Endothelial cell of umbilical vein (primary cell): ENCODE measurements at regions not wholly inside any gene's neighbourhood (a gene's known extent, or its start where the extent isn't known, plus 50 kb on each side); places are given as distances from the start of the nearest gene placed in this dataset.

Source experiments
- BruUV-seq: library from RNA; stranded (reverse); fragments of 400-500 nt; replicated peaks from 2 replicates; lab custom pipeline; 2021; lab: Mats Ljungman, UMichigan
- CTCF ChIA-PET: fragments of 300-600, 350-600 bp; sonication (Branson Sonifier 250); formaldehyde crosslinking; loops from one replicate; lab custom pipeline; 2021; ENCODE audit warnings: antibody characterized with exemption, inconsistent platforms; lab: Charles Lee
- POLR2A ChIA-PET: fragments of 300-600, 350-600 bp; sonication (Branson Sonifier 250); formaldehyde crosslinking; loops from one replicate; lab custom pipeline; 2021; ENCODE audit warnings: antibody characterized with exemption, inconsistent platforms; lab: Charles Lee
- DNase-seq: peaks from one replicate; pipeline ENCODE4 v3.0.0-alpha.2; 2011; ENCODE audit warnings: low read depth, low spot score
- FAIRE-seq: peaks from 2 replicates; lab custom pipeline; 2011; peaks lifted over from hg19 to GRCh38; lab: Jason Lieb, UNC
- H2AFZ ChIP-seq: 2 replicates; pipeline ENCODE4 v1.6.0; 2012; ENCODE audit warnings: low read depth, low read length, control low read depth, inconsistent platforms
- H3K27ac ChIP-seq: 2 replicates; pipeline ENCODE4 v1.5.1; 2011; ENCODE audit warnings: low read depth, mild to moderate bottlenecking, control low read depth, low read length, moderate library complexity; ENCODE audit not compliant: insufficient read depth
- H3K27me3 ChIP-seq, 2 experiments: 2 replicates each; pipeline versions ENCODE4 v1.6.0 to v1.6.1; 2011; ENCODE audit warnings: low read length in 2 of 2, mixed read lengths in 1 of 2; ENCODE audit not compliant: control insufficient read depth in 2 of 2, insufficient read depth in 2 of 2
- H3K36me3 ChIP-seq, 2 experiments: 2 replicates in 1 of 2; 3 replicates in 1 of 2; pipeline ENCODE4 v1.5.1; 2011; ENCODE audit warnings: low read length in 2 of 2, mild to moderate bottlenecking in 1 of 2, moderate library complexity in 1 of 2; ENCODE audit not compliant: control insufficient read depth in 2 of 2, insufficient read depth in 2 of 2; ENCODE audit errors: extremely low read depth in 1 of 2
- H3K4me1 ChIP-seq: 3 replicates; pipeline ENCODE4 v1.5.1; 2011; ENCODE audit warnings: mild to moderate bottlenecking, low read length; ENCODE audit not compliant: control insufficient read depth, insufficient read depth; ENCODE audit errors: extremely low read depth
- H3K4me2 ChIP-seq: 2 replicates; pipeline ENCODE4 v1.6.1; 2011; ENCODE audit warnings: low read length, control low read depth, mixed read lengths; ENCODE audit not compliant: insufficient read depth
- H3K4me3 ChIP-seq, 3 experiments: fragments of 200-600 bp in 1 of 3; sonication (generic), shearing (Covaris generic) in 1 of 3; replicated peaks in 1 of 3; 2 replicates each; pipeline ENCODE4 v1.5.1; 2011 to 2016; ENCODE audit warnings: control low read depth in 3 of 3, low read length in 3 of 3, mild to moderate bottlenecking in 2 of 3, inconsistent platforms in 1 of 3, low read depth in 1 of 3, moderate library complexity in 1 of 3; ENCODE audit not compliant: insufficient read depth in 1 of 3
- H3K79me2 ChIP-seq: 2 replicates; pipeline ENCODE4 v1.6.0; 2012; ENCODE audit warnings: low read length, inconsistent platforms; ENCODE audit not compliant: control insufficient read depth, insufficient read depth
- H3K9ac ChIP-seq: replicated peaks from 2 replicates; pipeline ENCODE3; 2011; ENCODE audit warnings: low read length, control low read depth; ENCODE audit not compliant: insufficient read depth; ENCODE audit errors: extremely low read depth
- H3K9me1 ChIP-seq: replicated peaks from 3 replicates; pipeline ENCODE4 v1.6.0; 2011; ENCODE audit warnings: mild to moderate bottlenecking, low read length; ENCODE audit not compliant: control insufficient read depth, insufficient read depth; ENCODE audit errors: extremely low read depth
- H3K9me3 ChIP-seq: replicated peaks from 2 replicates; pipeline ENCODE4 v1.5.1; 2012; ENCODE audit warnings: low read length, inconsistent platforms; ENCODE audit not compliant: control insufficient read depth, insufficient read depth
- H4K20me1 ChIP-seq: replicated peaks from 2 replicates; pipeline ENCODE3; 2011; ENCODE audit warnings: mild to moderate bottlenecking, low read length; ENCODE audit not compliant: control insufficient read depth, insufficient read depth; ENCODE audit errors: extremely low read depth
- CTCF ChIP-seq, 2 donors: IDR thresholded peaks; 1 replicate in 1 of 2; 2 replicates in 1 of 2; pipeline ENCODE4 v1.5.1; 2011; ENCODE audit warnings: low read length in 2 of 2, mild to moderate bottlenecking in 2 of 2, moderate library complexity in 2 of 2, control low read depth in 1 of 2, inconsistent platforms in 1 of 2, low read depth in 1 of 2; ENCODE audit not compliant: insufficient read depth in 1 of 2; ENCODE audit errors: extremely low read depth in 1 of 2
- EZH2 ChIP-seq: IDR thresholded peaks from 2 replicates; pipeline ENCODE4 v1.6.1; 2012; ENCODE audit warnings: borderline replicate concordance, low read depth, mild to moderate bottlenecking, moderate library complexity, low read length, inconsistent platforms; ENCODE audit not compliant: severe bottlenecking
- FOS ChIP-seq: IDR thresholded peaks from 2 replicates; pipeline ENCODE4 v1.6.1; 2011; ENCODE audit warnings: mild to moderate bottlenecking, low read length, moderate library complexity, borderline replicate concordance; ENCODE audit not compliant: insufficient read depth
- GATA2 ChIP-seq: IDR thresholded peaks from 2 replicates; pipeline ENCODE4 v1.7.0; 2011; ENCODE audit warnings: low read depth, mild to moderate bottlenecking, moderate library complexity, mixed read lengths, low read length; ENCODE audit not compliant: insufficient read length, insufficient read depth
- JUN ChIP-seq: IDR thresholded peaks from 2 replicates; pipeline ENCODE4 v1.6.1; 2011; ENCODE audit warnings: borderline replicate concordance, low read depth; ENCODE audit not compliant: insufficient read length, insufficient read depth
- MAX ChIP-seq: IDR thresholded peaks from 2 replicates; pipeline ENCODE4 v1.6.1; 2011; ENCODE audit not compliant: insufficient read depth, insufficient read length
- MYC ChIP-seq: IDR thresholded peaks from one replicate; pipeline ENCODE4 v1.6.1; 2011; ENCODE audit warnings: mild to moderate bottlenecking, low read depth, low read length
- POLR2A ChIP-seq: IDR thresholded peaks from 2 replicates; pipeline ENCODE4 v1.6.1; 2012; ENCODE audit warnings: low read depth, mild to moderate bottlenecking, control low read depth, low read length
- POLR2AphosphoS5 ChIP-seq: IDR thresholded peaks from 2 replicates; pipeline ENCODE4 v1.6.1; 2012; ENCODE audit warnings: low read depth, mild to moderate bottlenecking, control low read depth, low read length, moderate library complexity; ENCODE audit not compliant: insufficient read depth
- dilution Hi-C: fragments of 300-500 bp; cut with MboI; formaldehyde crosslinking; loops from one replicate; pipeline ENCODE4 v1.15.0; 2019; ENCODE audit warnings: low sequenced_read_pairs; ENCODE audit not compliant: extremely low pct_ligation_motif_present
- intact Hi-C: fragments of 100-400 bp; cut with micrococcal nuclease; formaldehyde crosslinking; loops from one replicate; pipeline ENCODE4 v1.10.0; 2022

- no peak overlapping the region for H3K4me3 ChIP-seq
- no peaks in the 10 kb centered on the region for H3K9me1 ChIP-seq
- dilution Hi-C loops = no loop called here
- H3K9ac ChIP-seq = no peak overlapping the region
- no peaks in the 10 kb centered on the region for H4K20me1 ChIP-seq
- H3K4me2 ChIP-seq = no peak overlapping the region
- H3K36me3 ChIP-seq = no peaks in the 10 kb centered on the region
- no peaks in the 10 kb centered on the region for H3K79me2 ChIP-seq
- CTCF ChIA-PET = no interaction called here
- H3K27me3 ChIP-seq = no peaks in the 10 kb centered on the region
- POLR2A ChIA-PET = no interaction called here
- H3K9me3 ChIP-seq = peaks cover 5% of the 10 kb centered on the region
- BruUV-seq = no TSS peak
- FAIRE-seq = no peak
- DNase-seq = no peak
- H2AFZ ChIP-seq = no peak overlapping the region
- H3K27ac ChIP-seq = no peak overlapping the region
- H3K4me1 ChIP-seq = no peaks in the 10 kb centered on the region
- TF ChIP-seq FOS (no peak), MAX (no peak), POLR2A (no peak), MYC (no peak), POLR2AphosphoS5 (no peak), GATA2 (no peak), JUN (no peak), EZH2 (no peak), CTCF (IDR thresholded peaks at IDR 0.05; ENCODE audit: extremely low read depth in 1 of 2, insufficient read depth in 1 of 2, low read depth in 1 of 2, low read length in 2 of 2) (no peak)
- intact Hi-C loops = no loop called here
Measured at GRCh38 chr18:76275727-76276313, 219.2 kb downstream of the ZNF516 start.
